Nephron progenitor cell (in vitro differentiated cells): ENCODE measurements at regions not wholly inside any gene's neighbourhood (a gene's known extent, or its start where the extent isn't known, plus 50 kb on each side); places are given as distances from the start of the nearest gene placed in this dataset.

Experiments used
- DNase-seq: peaks from one replicate; pipeline ENCODE4 v3.0.0; 2021
- H3K27ac Mint-ChIP-seq: 2 replicates; pipeline ENCODE4 v1.8.0; 2021; ENCODE audit warnings: mild to moderate bottlenecking, moderate library complexity, mixed read lengths
- H3K27me3 Mint-ChIP-seq: 2 replicates; pipeline ENCODE4 v1.8.0; 2021; ENCODE audit warnings: mild to moderate bottlenecking, low read depth, mixed read lengths; ENCODE audit not compliant: poor library complexity
- H3K36me3 Mint-ChIP-seq: 2 replicates; pipeline ENCODE4 v1.8.0; 2021; ENCODE audit warnings: low read depth, mixed read lengths
- H3K4me1 Mint-ChIP-seq: 2 replicates; pipeline ENCODE4 v1.8.0; 2021; ENCODE audit warnings: mixed read lengths
- H3K4me3 Mint-ChIP-seq: 2 replicates; pipeline ENCODE4 v1.8.0; 2021; ENCODE audit warnings: mild to moderate bottlenecking, moderate library complexity, mixed read lengths
- H3K9me3 Mint-ChIP-seq: 2 replicates; pipeline ENCODE4 v1.8.0; 2021; ENCODE audit warnings: mild to moderate bottlenecking, moderate library complexity, mixed read lengths
- CTCF ChIP-seq: fragments of 200-600 bp; sonication (generic); IDR thresholded peaks from 2 replicates; pipeline ENCODE4 v1.5.0; 2021; ENCODE audit warnings: antibody characterized with exemption

DNA sequence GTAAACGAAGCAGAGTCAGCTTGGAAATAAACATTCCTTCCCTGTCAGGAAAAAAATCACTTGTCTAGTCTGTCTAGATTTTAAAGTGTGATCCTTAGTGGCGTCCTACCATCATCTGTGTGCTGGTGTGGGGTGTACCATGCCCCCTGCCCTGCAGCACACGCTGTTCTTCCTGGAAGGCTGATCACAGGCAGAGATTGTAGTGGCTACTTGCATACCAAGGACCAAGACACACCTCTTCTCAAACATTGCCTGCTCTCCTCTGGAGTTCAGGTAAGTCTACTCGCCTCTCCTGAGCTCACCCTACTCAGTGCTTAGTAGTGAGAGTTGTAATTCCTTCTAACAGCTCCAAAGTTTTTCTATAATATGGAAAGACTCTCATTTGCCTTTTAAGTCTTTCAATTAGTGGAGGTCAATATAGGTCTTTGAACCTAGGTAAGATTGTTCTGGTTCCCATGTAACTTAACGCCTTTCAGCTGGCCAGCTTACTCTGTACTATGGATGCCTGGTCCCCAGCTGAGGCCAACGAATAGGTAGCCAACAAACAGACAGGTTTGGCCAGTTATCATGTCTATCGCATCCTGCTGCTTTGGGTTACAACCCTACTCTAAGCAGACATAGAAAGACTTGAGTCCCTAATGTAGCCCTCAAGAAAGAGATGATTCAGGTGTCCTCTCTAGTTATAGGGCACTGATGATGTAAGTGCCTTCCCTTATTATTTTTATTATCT, 55.4 kb downstream of the XCL1 start:
- H3K27ac Mint-ChIP-seq, result no peak overlapping the region

DNA sequence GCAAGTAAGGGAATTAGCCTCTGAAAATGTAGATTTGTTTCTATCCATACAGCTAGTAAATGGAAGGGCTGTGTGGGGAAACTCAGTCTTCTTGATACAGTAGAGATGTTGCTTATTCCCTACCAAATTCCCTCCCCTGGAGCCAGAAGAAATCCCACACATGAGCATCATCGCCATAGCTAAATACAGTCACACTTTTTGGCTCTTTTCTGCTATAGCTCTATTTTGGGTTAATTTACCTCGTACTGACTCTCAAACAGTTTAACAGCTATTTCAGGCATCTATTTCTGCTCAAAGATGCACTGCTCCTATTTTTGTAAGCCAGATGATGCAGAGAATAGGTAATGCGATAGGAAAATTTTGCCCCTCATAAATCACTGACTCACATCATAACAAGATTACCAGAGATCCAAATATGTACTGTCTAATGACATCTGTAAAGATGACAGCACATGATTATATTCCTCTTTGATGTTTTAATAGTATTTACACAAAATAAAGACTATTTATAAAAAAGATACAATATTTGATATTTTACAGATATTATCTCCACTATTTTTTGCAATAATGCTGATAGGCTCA, 58.6 kb downstream of the XCL1 start:
- DNase-seq, result no peak
- Mint-ChIP-seq H3K36me3 (no peaks in the 10 kb centered on the region), H3K9me3 (no peaks in the 10 kb centered on the region), H3K4me3 (no peak overlapping the region), H3K27me3 (peaks cover 4% of the 10 kb centered on the region), H3K4me1 (peaks cover 7% of the 10 kb centered on the region), H3K27ac (no peak overlapping the region)
- no peak for TF ChIP-seq CTCF

More for the DNA sequence above, 55.4 kb downstream of the XCL1 start:
- no peak for TF ChIP-seq CTCF
- Mint-ChIP-seq H3K9me3 (no peaks in the 10 kb centered on the region), H3K4me3 (no peak overlapping the region), H3K4me1 (no peaks in the 10 kb centered on the region), H3K36me3 (no peaks in the 10 kb centered on the region), H3K27me3 (peaks cover 4% of the 10 kb centered on the region)
- no peak for DNase-seq

DNA sequence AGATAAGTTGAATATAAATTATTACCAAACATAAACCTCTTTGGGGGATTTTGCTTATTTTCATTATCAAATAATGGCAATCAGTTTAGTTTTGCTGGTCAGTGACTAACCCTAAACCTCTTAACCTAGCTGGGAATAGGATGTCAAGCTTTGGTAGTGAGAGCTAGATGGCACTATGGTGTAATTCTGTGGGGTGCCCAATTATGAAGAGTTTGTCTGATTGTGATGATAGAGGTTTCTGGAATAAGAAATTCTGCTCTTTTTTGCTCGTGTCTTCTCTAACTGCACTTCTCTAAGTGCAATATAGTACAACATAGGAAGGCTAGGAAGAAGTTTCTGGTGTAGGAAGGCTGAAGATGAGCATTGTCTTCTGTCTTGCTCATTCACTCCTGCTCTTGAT, 59.8 kb downstream of the XCL1 start:
- Mint-ChIP-seq H3K4me3 (no peak overlapping the region), H3K9me3 (no peaks in the 10 kb centered on the region), H3K27ac (no peak overlapping the region), H3K36me3 (no peaks in the 10 kb centered on the region), H3K27me3 (peaks cover 4% of the 10 kb centered on the region), H3K4me1 (peaks cover 7% of the 10 kb centered on the region)
- DNase-seq, result no peak
- no peak for TF ChIP-seq CTCF

DNA sequence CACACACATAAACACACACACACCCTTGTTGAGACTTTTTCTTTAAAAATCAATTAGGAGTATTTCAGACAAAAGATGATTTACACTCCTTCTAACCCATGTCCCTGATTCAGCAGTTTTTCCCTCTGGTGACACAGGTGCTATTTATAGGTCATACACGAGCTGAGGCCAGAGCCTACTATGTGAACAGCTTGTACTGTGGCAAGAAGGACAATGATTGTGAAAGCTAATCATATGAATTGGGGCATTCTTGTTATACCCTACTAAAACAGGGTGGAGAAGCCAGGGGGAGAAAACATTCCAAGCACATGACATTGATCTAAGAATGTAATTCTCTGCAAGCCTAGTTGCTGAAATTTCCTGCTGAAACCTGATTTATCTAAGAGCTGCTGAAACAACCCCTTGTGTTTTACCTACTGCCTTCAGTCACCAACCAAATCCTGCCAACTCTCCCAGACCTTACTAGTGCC, 60.3 kb downstream of the XCL1 start:
- Mint-ChIP-seq H3K9me3 (no peaks in the 10 kb centered on the region), H3K27me3 (no peaks in the 10 kb centered on the region), H3K4me1 (peaks cover 7% of the 10 kb centered on the region), H3K36me3 (no peaks in the 10 kb centered on the region), H3K27ac (no peak overlapping the region), H3K4me3 (no peak overlapping the region)
- no peak for DNase-seq
- TF ChIP-seq CTCF, result no peak

- Mint-ChIP-seq H3K36me3 (no peaks in the 10 kb centered on the region), H3K27ac (no peak overlapping the region), H3K4me1 (peaks cover 7% of the 10 kb centered on the region), H3K4me3 (no peak overlapping the region), H3K27me3 (peaks cover 4% of the 10 kb centered on the region), H3K9me3 (no peaks in the 10 kb centered on the region)
- DNase-seq, result no peak
- TF ChIP-seq CTCF, result peak; percentile 61
These were observed 61.1 kb downstream of the XCL1 start for GRCh38 chr1:168637350-168637991.
